GM23338 (cell line): ENCODE measurements at regions not wholly inside any gene's neighbourhood (a gene's known extent, or its start where the extent isn't known, plus 50 kb on each side); places are given as distances from the start of the nearest gene placed in this dataset.

Experiments used
- ATAC-seq: fragments of 200-7000 bp; cut with Tn5 transposase; 3 replicates; pipeline ENCODE4 v1.9.1; 2020
- DNase-seq: peaks from one replicate; pipeline ENCODE4 v3.0.0-alpha.2; 2015; ENCODE audit warnings: low spot score
- H2AFZ ChIP-seq: fragments of 200-600 bp; sonication (generic); 2 replicates; pipeline ENCODE4 v1.8.0; 2016; ENCODE audit warnings: antibody characterized with exemption, mild to moderate bottlenecking, moderate library complexity
- H3F3A ChIP-seq: fragments of 200-600 bp; sonication (generic); replicated peaks from 2 replicates; pipeline ENCODE4 v1.8.0; 2017; ENCODE audit warnings: antibody characterized with exemption, mixed run types, low read depth
- H3K27ac ChIP-seq: fragments of 200-600 bp; sonication (generic); 2 replicates; pipeline ENCODE4 v1.6.1; 2016; ENCODE audit warnings: low read depth
- H3K27me3 ChIP-seq: fragments of 200-600 bp; sonication (generic); 2 replicates; pipeline ENCODE4 v1.8.0; 2016; ENCODE audit warnings: mild to moderate bottlenecking, mixed run types, moderate library complexity; ENCODE audit not compliant: insufficient read depth
- H3K36me3 ChIP-seq: fragments of 200-600 bp; sonication (generic); 2 replicates; pipeline ENCODE4 v1.8.0; 2016; ENCODE audit warnings: mild to moderate bottlenecking; ENCODE audit not compliant: insufficient read depth
- H3K4me1 ChIP-seq: fragments of 200-600 bp; sonication (generic); 2 replicates; pipeline ENCODE4 v1.8.0; 2016; ENCODE audit warnings: mild to moderate bottlenecking, moderate library complexity; ENCODE audit not compliant: insufficient read depth
- H3K4me2 ChIP-seq: fragments of 200-600 bp; sonication (generic); 2 replicates; pipeline ENCODE4 v1.7.1; 2017; ENCODE audit warnings: mixed run types
- H3K4me3 ChIP-seq: fragments of 200-600 bp; sonication (generic); 2 replicates; pipeline ENCODE4 v1.6.1; 2016; ENCODE audit warnings: mixed run types
- H3K79me2 ChIP-seq: fragments of 200-600 bp; sonication (generic); replicated peaks from 2 replicates; pipeline ENCODE4 v1.8.0; 2017; ENCODE audit warnings: mild to moderate bottlenecking; ENCODE audit not compliant: insufficient read depth
- H3K9me2 ChIP-seq: fragments of 200-600 bp; sonication (generic); 2 replicates; pipeline ENCODE4 v1.8.0; 2017; ENCODE audit not compliant: insufficient read depth
- H4K20me1 ChIP-seq: fragments of 200-600 bp; sonication (generic); replicated peaks from 2 replicates; pipeline ENCODE4 v1.8.0; 2017; ENCODE audit warnings: mild to moderate bottlenecking; ENCODE audit not compliant: insufficient read depth
- H3K27ac Mint-ChIP-seq: 2 replicates; pipeline ENCODE4 v1.8.0; 2020; ENCODE audit warnings: inconsistent platforms, mild to moderate bottlenecking, moderate library complexity, mixed read lengths
- H3K27me3 Mint-ChIP-seq: 3 replicates; pipeline ENCODE4 v1.8.0; 2022; ENCODE audit warnings: low read depth, mild to moderate bottlenecking, moderate library complexity, mixed read lengths, inconsistent platforms; ENCODE audit not compliant: insufficient read depth, poor library complexity
- H3K36me3 Mint-ChIP-seq: 3 replicates; pipeline ENCODE4 v1.8.0; 2021; ENCODE audit warnings: low read depth, mild to moderate bottlenecking, inconsistent platforms, moderate library complexity, mixed read lengths
- H3K4me1 Mint-ChIP-seq: 3 replicates; pipeline ENCODE4 v1.8.0; 2020; ENCODE audit warnings: mild to moderate bottlenecking, inconsistent platforms, mixed read lengths
- H3K4me3 Mint-ChIP-seq: 3 replicates; pipeline ENCODE4 v1.8.0; 2021; ENCODE audit warnings: moderate library complexity, mild to moderate bottlenecking, inconsistent platforms, mixed read lengths
- H3K9me3 Mint-ChIP-seq: 3 replicates; pipeline ENCODE4 v1.8.0; 2020; ENCODE audit warnings: moderate library complexity, mild to moderate bottlenecking, inconsistent platforms, mixed read lengths
- CTCF ChIP-seq, 2 experiments: fragments of 200-600 bp in 1 of 2; sonication (generic) in 1 of 2; conservative IDR thresholded peaks; 2 replicates each; pipeline versions ENCODE4 v1.5.1 to v1.6.1; 2016 to 2017; ENCODE audit warnings: antibody characterized with exemption in 2 of 2, low read depth in 2 of 2, mild to moderate bottlenecking in 2 of 2, moderate library complexity in 1 of 2
- ETS1 ChIP-seq: IDR thresholded peaks from 2 replicates; pipeline ENCODE4 v1.6.1; 2016; ENCODE audit warnings: antibody characterized with exemption
- EZH2 ChIP-seq: fragments of 200-600 bp; sonication (generic); IDR thresholded peaks from one replicate; pipeline ENCODE4 v1.8.0; 2017; ENCODE audit warnings: antibody characterized with exemption, mild to moderate bottlenecking, low read depth; ENCODE audit not compliant: unreplicated experiment
- JUNB ChIP-seq: IDR thresholded peaks from one replicate; pipeline ENCODE4 v1.6.1; 2016; ENCODE audit warnings: antibody characterized with exemption; ENCODE audit not compliant: unreplicated experiment
- STAT1 ChIP-seq: IDR thresholded peaks from one replicate; pipeline ENCODE4 v1.6.1; 2016; ENCODE audit warnings: antibody characterized with exemption; ENCODE audit not compliant: unreplicated experiment
- ZNF331 ChIP-seq: fragments of 250-450 bp; sonication (Bioruptor Pico); IDR thresholded peaks from 2 replicates; pipeline ENCODE4 v1.5.0; 2020; ENCODE audit warnings: low read depth, mild to moderate bottlenecking, moderate library complexity
- TF ChIP-seq, protein P1 (sequence below): fragments of 250-450 bp; sonication (Bioruptor Pico); IDR thresholded peaks from 2 replicates; pipeline ENCODE4 v1.5.0; 2020; ENCODE audit warnings: mild to moderate bottlenecking, moderate library complexity

GRCh38 chr5:143892271-143892670, 80.3 kb downstream of the HMHB1 start (continued):
- TF ChIP-seq, protein P1, sequence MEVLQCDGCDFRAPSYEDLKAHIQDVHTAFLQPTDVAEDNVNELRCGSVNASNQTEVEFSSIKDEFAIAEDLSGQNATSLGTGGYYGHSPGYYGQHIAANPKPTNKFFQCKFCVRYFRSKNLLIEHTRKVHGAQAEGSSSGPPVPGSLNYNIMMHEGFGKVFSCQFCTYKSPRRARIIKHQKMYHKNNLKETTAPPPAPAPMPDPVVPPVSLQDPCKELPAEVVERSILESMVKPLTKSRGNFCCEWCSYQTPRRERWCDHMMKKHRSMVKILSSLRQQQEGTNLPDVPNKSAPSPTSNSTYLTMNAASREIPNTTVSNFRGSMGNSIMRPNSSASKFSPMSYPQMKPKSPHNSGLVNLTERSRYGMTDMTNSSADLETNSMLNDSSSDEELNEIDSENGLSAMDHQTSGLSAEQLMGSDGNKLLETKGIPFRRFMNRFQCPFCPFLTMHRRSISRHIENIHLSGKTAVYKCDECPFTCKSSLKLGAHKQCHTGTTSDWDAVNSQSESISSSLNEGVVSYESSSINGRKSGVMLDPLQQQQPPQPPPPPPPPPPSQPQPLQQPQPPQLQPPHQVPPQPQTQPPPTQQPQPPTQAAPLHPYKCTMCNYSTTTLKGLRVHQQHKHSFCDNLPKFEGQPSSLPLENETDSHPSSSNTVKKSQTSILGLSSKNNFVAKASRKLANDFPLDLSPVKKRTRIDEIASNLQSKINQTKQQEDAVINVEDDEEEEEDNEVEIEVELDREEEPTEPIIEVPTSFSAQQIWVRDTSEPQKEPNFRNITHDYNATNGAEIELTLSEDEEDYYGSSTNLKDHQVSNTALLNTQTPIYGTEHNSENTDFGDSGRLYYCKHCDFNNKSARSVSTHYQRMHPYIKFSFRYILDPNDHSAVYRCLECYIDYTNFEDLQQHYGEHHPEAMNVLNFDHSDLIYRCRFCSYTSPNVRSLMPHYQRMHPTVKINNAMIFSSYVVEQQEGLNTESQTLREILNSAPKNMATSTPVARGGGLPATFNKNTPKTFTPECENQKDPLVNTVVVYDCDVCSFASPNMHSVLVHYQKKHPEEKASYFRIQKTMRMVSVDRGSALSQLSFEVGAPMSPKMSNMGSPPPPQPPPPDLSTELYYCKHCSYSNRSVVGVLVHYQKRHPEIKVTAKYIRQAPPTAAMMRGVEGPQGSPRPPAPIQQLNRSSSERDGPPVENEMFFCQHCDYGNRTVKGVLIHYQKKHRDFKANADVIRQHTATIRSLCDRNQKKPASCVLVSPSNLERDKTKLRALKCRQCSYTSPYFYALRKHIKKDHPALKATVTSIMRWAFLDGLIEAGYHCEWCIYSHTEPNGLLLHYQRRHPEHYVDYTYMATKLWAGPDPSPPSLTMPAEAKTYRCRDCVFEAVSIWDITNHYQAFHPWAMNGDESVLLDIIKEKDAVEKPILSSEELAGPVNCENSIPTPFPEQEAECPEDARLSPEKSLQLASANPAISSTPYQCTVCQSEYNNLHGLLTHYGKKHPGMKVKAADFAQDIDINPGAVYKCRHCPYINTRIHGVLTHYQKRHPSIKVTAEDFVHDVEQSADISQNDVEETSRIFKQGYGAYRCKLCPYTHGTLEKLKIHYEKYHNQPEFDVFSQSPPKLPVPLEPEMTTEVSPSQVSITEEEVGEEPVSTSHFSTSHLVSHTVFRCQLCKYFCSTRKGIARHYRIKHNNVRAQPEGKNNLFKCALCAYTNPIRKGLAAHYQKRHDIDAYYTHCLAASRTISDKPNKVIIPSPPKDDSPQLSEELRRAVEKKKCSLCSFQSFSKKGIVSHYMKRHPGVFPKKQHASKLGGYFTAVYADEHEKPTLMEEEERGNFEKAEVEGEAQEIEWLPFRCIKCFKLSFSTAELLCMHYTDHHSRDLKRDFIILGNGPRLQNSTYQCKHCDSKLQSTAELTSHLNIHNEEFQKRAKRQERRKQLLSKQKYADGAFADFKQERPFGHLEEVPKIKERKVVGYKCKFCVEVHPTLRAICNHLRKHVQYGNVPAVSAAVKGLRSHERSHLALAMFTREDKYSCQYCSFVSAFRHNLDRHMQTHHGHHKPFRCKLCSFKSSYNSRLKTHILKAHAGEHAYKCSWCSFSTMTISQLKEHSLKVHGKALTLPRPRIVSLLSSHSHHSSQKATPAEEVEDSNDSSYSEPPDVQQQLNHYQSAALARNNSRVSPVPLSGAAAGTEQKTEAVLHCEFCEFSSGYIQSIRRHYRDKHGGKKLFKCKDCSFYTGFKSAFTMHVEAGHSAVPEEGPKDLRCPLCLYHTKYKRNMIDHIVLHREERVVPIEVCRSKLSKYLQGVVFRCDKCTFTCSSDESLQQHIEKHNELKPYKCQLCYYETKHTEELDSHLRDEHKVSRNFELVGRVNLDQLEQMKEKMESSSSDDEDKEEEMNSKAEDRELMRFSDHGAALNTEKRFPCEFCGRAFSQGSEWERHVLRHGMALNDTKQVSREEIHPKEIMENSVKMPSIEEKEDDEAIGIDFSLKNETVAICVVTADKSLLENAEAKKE (CRISPR knock-in tag) = no peak
- TF ChIP-seq CTCF (conservative IDR thresholded peaks at IDR 0.05; ENCODE audit: low read depth in 2 of 2) = no peak
- no peak for TF ChIP-seq ZNF331 (CRISPR knock-in tag)
- no peak for TF ChIP-seq STAT1

GRCh38 chr5:143892908-143893307, 80.9 kb downstream of the HMHB1 start:
- Histone ChIP-seq H3K4me2 (no peak overlapping the region), H3K9me2 (peaks cover 16% of the 10 kb centered on the region; the same call in 1 of the 2 replicates), H3K27ac (no peak overlapping the region), H3F3A (no peaks in the 10 kb centered on the region), H2AFZ (no peak overlapping the region), H3K27me3 (no peaks in the 10 kb centered on the region), H3K4me3 (no peak overlapping the region), H3K79me2 (no peaks in the 10 kb centered on the region), H3K36me3 (no peaks in the 10 kb centered on the region), H3K4me1 (no peaks in the 10 kb centered on the region), H4K20me1 (no peaks in the 10 kb centered on the region)
- H3K27ac Mint-ChIP-seq = no peak overlapping the region
- no peaks in the 10 kb centered on the region for H3K9me3 Mint-ChIP-seq
- peaks cover 6% of the 10 kb centered on the region for H3K27me3 Mint-ChIP-seq
- no peak overlapping the region for H3K4me3 Mint-ChIP-seq
- H3K36me3 Mint-ChIP-seq = no peaks in the 10 kb centered on the region
- ATAC-seq (no peak), DNase-seq (no peak)
- H3K4me1 Mint-ChIP-seq = peaks cover 8% of the 10 kb centered on the region
- TF ChIP-seq ETS1 (no peak), STAT1 (no peak), EZH2 (no peak), JUNB (no peak)
- TF ChIP-seq, protein P1 (CRISPR knock-in tag) = no peak
